Upper lobe of left lung (tissue), 4 donors: ENCODE measurements at regions not wholly inside any gene's neighbourhood (a gene's known extent, or its start where the extent isn't known, plus 50 kb on each side); places are given as distances from the start of the nearest gene placed in this dataset.

Experiments used
- CTCF ChIP-seq, 6 experiments: fragments of 450-650 bp in 4 of 6; fragments of 200-600 bp in 2 of 6; sonication (generic) in 2 of 6; IDR thresholded peaks; one replicate each; pipeline ENCODE4 v1.5.1; 2016 to 2019; ENCODE audit warnings: antibody characterized with exemption in 6 of 6
- POLR2A ChIP-seq, 4 donors: fragments of 450-650 bp; IDR thresholded peaks; one replicate each; pipeline ENCODE4 v1.5.1; 2016 to 2017; ENCODE audit warnings: antibody characterized with exemption in 4 of 4, mild to moderate bottlenecking in 2 of 4
- POLR2AphosphoS5 ChIP-seq, 2 donors: sonication (generic); formaldehyde crosslinking; IDR thresholded peaks; one replicate each; pipeline ENCODE4 v1.5.1; 2017; ENCODE audit warnings: antibody characterized with exemption in 2 of 2

GRCh38 chr6:79782792-79783580, 151.9 kb downstream of the SH3BGRL2 start:
- TF ChIP-seq CTCF (IDR thresholded peaks at IDR 0.05) (no peak), POLR2A (IDR thresholded peaks at IDR 0.05) (no peak), POLR2AphosphoS5 (IDR thresholded peaks at IDR 0.05) (no peak)
